ENCODE measurements at regions not wholly inside any gene's neighbourhood (a gene's known extent, or its start where the extent isn't known, plus 50 kb on each side); places are given as distances from the start of the nearest gene placed in this dataset.

DNA sequence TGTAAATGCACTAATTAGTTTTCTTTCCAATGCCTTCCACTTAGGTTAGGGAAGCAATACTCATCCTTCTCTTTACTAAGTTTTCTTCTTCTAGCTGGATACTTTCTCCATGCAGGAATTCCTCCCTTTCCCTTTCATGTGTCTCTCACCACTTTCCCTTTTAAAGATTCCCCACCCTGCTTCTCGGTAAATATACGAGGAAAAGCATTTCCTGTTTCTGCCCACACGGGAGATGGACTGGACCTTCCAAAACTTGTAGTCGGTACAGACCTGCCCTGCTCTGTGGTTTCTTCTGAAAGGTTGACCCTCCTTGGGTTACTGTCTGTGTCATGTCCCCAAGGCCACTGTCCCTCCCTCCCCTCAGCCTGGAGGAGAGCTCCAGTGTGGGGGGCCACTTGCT, 58.9 kb upstream of the LYZL2 start:
- H3K4me1 ChIP-seq (replicated peaks in 1 of 4; ENCODE audit: control insufficient read depth in 3 of 4, insufficient read depth in 4 of 4, low read length in 3 of 4) = peaks cover 0 to 2% (median 0%) of the 10 kb centered on the region in 4 experiments; a peak in 1 of 7 replicates
- no peak overlapping the region; the same call in 1 of the 2 replicates for H4K8ac ChIP-seq (ENCODE audit: extremely low read depth, insufficient read depth, low read length)
- H2AK5ac ChIP-seq (ENCODE audit: low read depth, low read length) = no peak overlapping the region
- no peak overlapping the region for H4K5ac ChIP-seq (ENCODE audit: insufficient read length, low read depth, low read length)
- no peak overlapping the region for H3K4ac ChIP-seq (replicated peaks; ENCODE audit: insufficient read length, low read depth, low read length)
- no peak overlapping the region for H2BK12ac ChIP-seq (ENCODE audit: low read depth, low read length)
- H3K14ac ChIP-seq (ENCODE audit: insufficient read length) = no peak overlapping the region
- no peak for DNase-seq (ENCODE audit: low read depth in 1 of 2, low spot score in 2 of 2)
- H3K4me2 ChIP-seq (ENCODE audit: insufficient read depth in 1 of 2, low read depth in 2 of 2, low read length in 2 of 2) = no peak overlapping the region
- H3K27me3 ChIP-seq (replicated peaks in 1 of 4; ENCODE audit: control insufficient read depth in 3 of 4, extremely low read depth in 1 of 4, insufficient read depth in 3 of 4, low read length in 3 of 4) = no peaks in the 10 kb centered on the region
- no peak overlapping the region for H2AFZ ChIP-seq (ENCODE audit: low read length)
- no peak overlapping the region for H3K27ac ChIP-seq (ENCODE audit: low read depth, low read length)
- H4K20me1 ChIP-seq (replicated peaks in 1 of 2; ENCODE audit: control insufficient read depth in 1 of 2, insufficient read depth in 2 of 2, low read length in 2 of 2) = no peaks in the 10 kb centered on the region
- no peaks in the 10 kb centered on the region for H3K79me2 ChIP-seq (ENCODE audit: control insufficient read depth in 1 of 2, insufficient read depth in 2 of 2, low read length in 2 of 2)
- no peak overlapping the region for H3K23ac ChIP-seq (ENCODE audit: insufficient read length)
- H4K91ac ChIP-seq (replicated peaks; ENCODE audit: insufficient read length, low read length) = no peak overlapping the region
- no peak overlapping the region for H3K9ac ChIP-seq (replicated peaks in 1 of 4; ENCODE audit: extremely low read depth in 1 of 4, low read depth in 3 of 4, low read length in 3 of 4)
- no peak overlapping the region for H2BK15ac ChIP-seq (ENCODE audit: low read length)
- ChIA-PET POLR2A (ENCODE audit: partially characterized antibody) (no interaction called here), CTCF (ENCODE audit: partially characterized antibody) (interaction anchor here (0.6 to 3.6 kb wide), 13 partner anchors 8 to 845 kb away, joined by 3 to 12 read pairs (median 5); no protein-coding TSS in a partner anchor)
- no peaks in the 10 kb centered on the region for H3K36me3 ChIP-seq (ENCODE audit: control insufficient read depth in 2 of 4, insufficient read depth in 4 of 4, low read length in 3 of 4)
- no peaks in the 10 kb centered on the region for H3K79me1 ChIP-seq (ENCODE audit: low read depth, low read length)
- no peak overlapping the region for H3K4me3 ChIP-seq (ENCODE audit: extremely low read depth in 1 of 4, insufficient read depth in 2 of 4, low read depth in 3 of 4, low read length in 4 of 4)
- H3K9me3 ChIP-seq (ENCODE audit: insufficient read depth in 2 of 2, low read depth in 1 of 2, low read length in 1 of 2) = no peaks in the 10 kb centered on the region
- H3K56ac ChIP-seq (replicated peaks; ENCODE audit: insufficient read length, low read depth, low read length) = no peak overlapping the region
- no peaks in the 10 kb centered on the region for H3K23me2 ChIP-seq (ENCODE audit: low read depth, low read length)
- no peak overlapping the region for H2BK20ac ChIP-seq (ENCODE audit: low read length)
- no peak overlapping the region for H3K18ac ChIP-seq (ENCODE audit: extremely low read depth, low read length)
- WGBS, 2 experiments (ENCODE audit: extremely low coverage in 1 of 2, insufficient coverage in 1 of 2, insufficient read length in 1 of 2, insufficient replicate concordance in 2 of 2, low coverage in 1 of 2, low lambda C conversion rate in 2 of 2, missing lambda C conversion rate in 1 of 2) = 89% methylated on average over 4 of the region's 4 CpGs; no CpG with 5 or more reads in 1 of the 2 experiments
- no peak overlapping the region for H2BK5ac ChIP-seq (ENCODE audit: low read depth, low read length)
- H2BK120ac ChIP-seq (replicated peaks; ENCODE audit: low read depth, low read length) = no peak overlapping the region
- FAIRE-seq = no peak
- TF ChIP-seq, protein P1, sequence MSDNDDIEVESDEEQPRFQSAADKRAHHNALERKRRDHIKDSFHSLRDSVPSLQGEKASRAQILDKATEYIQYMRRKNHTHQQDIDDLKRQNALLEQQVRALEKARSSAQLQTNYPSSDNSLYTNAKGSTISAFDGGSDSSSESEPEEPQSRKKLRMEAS (IDR thresholded peaks at IDR 0.05) = no peak
- no peak for TF ChIP-seq RFX5 (IDR thresholded peaks at IDR 0.05; ENCODE audit: borderline replicate concordance, low read depth, low read length)
- no peak for TF ChIP-seq HDAC6 (IDR thresholded peaks at IDR 0.05; ENCODE audit: low read depth, low read length)
- no peak for TF ChIP-seq EGR1 (IDR thresholded peaks at IDR 0.05; ENCODE audit: borderline replicate concordance, low read depth, low read length)
- TF ChIP-seq MAFK (IDR thresholded peaks at IDR 0.05; ENCODE audit: low read depth, low read length) = no peak
- no peak for TF ChIP-seq CHD2 (IDR thresholded peaks at IDR 0.05; ENCODE audit: low read length)
- no peak for TF ChIP-seq CHD1 (IDR thresholded peaks at IDR 0.05; ENCODE audit: low read depth, low read length)
- TF ChIP-seq PHF8 (conservative IDR thresholded peaks at IDR 0.05; ENCODE audit: low read depth, low read length) = no peak

Measured in H1 (cell line).